Ovary (tissue), 7 donors: ENCODE measurements at regions not wholly inside any gene's neighbourhood (a gene's known extent, or its start where the extent isn't known, plus 50 kb on each side); places are given as distances from the start of the nearest gene placed in this dataset.
"Not testable (repeated sequence)": the region's sequence is repeated elsewhere in the genome, so short reads cannot be mapped to it uniquely, and the experiment has no call there.

ENCODE experiments used
- DNase-seq, 5 donors: peaks; one replicate each; pipeline ENCODE4 v3.0.0-alpha.2; 2019 to 2020
- H3K27ac ChIP-seq, 2 donors: fragments of 200-600 bp; one replicate each; pipeline versions ENCODE4 v1.5.1 to v1.8.0; 2019 to 2022
- H3K27me3 ChIP-seq: fragments of 200-600 bp; one replicate; pipeline ENCODE4 v1.8.0; 2022
- H3K36me3 ChIP-seq: fragments of 200-600 bp; sonication (generic); one replicate; pipeline ENCODE4 v1.5.1; 2019
- H3K4me1 ChIP-seq: one replicate; pipeline ENCODE4 v1.8.1; 2013; ENCODE audit warnings: mild to moderate bottlenecking, moderate library complexity; ENCODE audit not compliant: insufficient read depth
- H3K4me3 ChIP-seq: fragments of 200-600 bp; sonication (generic); one replicate; pipeline ENCODE4 v1.5.1; 2017
- H3K9me3 ChIP-seq, 2 donors: fragments of 200-600 bp in 1 of 2; sonication (generic) in 1 of 2; one replicate each; pipeline versions ENCODE4 v1.5.1 to v1.8.1; 2013 to 2019; ENCODE audit warnings: mild to moderate bottlenecking in 1 of 2, moderate library complexity in 1 of 2
- CTCF ChIP-seq, 3 donors: fragments of 450-650 bp in 2 of 3; fragments of 200-600 bp in 1 of 3; IDR thresholded peaks; one replicate each; pipeline versions ENCODE4 v1.5.1 to v1.8.0; 2016 to 2022; ENCODE audit warnings: antibody characterized with exemption in 3 of 3, mild to moderate bottlenecking in 1 of 3
- EP300 ChIP-seq: sonication (generic); formaldehyde crosslinking; IDR thresholded peaks from one replicate; pipeline ENCODE4 v1.6.1; 2017; ENCODE audit warnings: antibody characterized with exemption
- POLR2A ChIP-seq: fragments of 450-650 bp; IDR thresholded peaks from one replicate; pipeline ENCODE4 v1.6.1; 2017; ENCODE audit warnings: antibody characterized with exemption, mild to moderate bottlenecking, moderate library complexity
- WGBS, 3 donors: extraction: QIAGEN DNeasy Blood & Tissue Kit in 1 of 3; methylation state at CpG; one replicate each; pipeline versions ENCODE4 v1.1.5 to v1.1.7; 2013 to 2017; 5-methylcytosine and 5-hydroxymethylcytosine counted together
- intact Hi-C, 4 donors: fragments of 100-400 bp; cut with DNase I; formaldehyde crosslinking; loops; one replicate each; pipeline versions ENCODE4 v1.11.0 to v1.15.1; 2022 to 2023
- donor health status: DM: no; HTN: no; CAD: no; lungs with moderate emphysema.
- donor health status: DM: no; HTN: no; CAD: no.
- donor health status: Bipolar disorder and iron deficiency.
- donor health status: DM: no; HTN: no; CAD: no.
- donor health status: DM: yes; HTN: yes; CAD: no.

GRCh38 chr4:14919785-14920184, 82.5 kb upstream of the CPEB2 start:
- Histone ChIP-seq H3K9me3 (no peaks in the 10 kb centered on the region), H3K4me1 (no peaks in the 10 kb centered on the region), H3K36me3 (no peaks in the 10 kb centered on the region), H3K27ac (no peak overlapping the region), H3K27me3 (no peaks in the 10 kb centered on the region), H3K4me3 (no peak overlapping the region)
- DNase-seq = no peak
- TF ChIP-seq CTCF (IDR thresholded peaks at IDR 0.05) = no peak
- no peak for TF ChIP-seq EP300
- TF ChIP-seq POLR2A = no peak
- intact Hi-C loops = no loop called here
- 93 to 95% (median 93%) methylated on average over 7 of the region's 7 CpGs for WGBS, 3 donors

GRCh38 chr4:14920237-14920636, 82.0 kb upstream of the CPEB2 start:
- Histone ChIP-seq H3K27me3 (no peaks in the 10 kb centered on the region), H3K4me1 (peaks cover 1% of the 10 kb centered on the region), H3K9me3 (no peaks in the 10 kb centered on the region), H3K27ac (no peak overlapping the region), H3K4me3 (no peak overlapping the region), H3K36me3 (no peaks in the 10 kb centered on the region)
- no peak for DNase-seq
- intact Hi-C loops = no loop called here
- no peak for TF ChIP-seq POLR2A
- TF ChIP-seq CTCF (IDR thresholded peaks at IDR 0.05) = no peak
- TF ChIP-seq EP300 = no peak
- WGBS, 3 donors = 70 to 81% (median 81%) methylated on average over 3 of the region's 3 CpGs

- H3K27me3 ChIP-seq = no peaks in the 10 kb centered on the region
- 95 to 97% (median 97%) methylated on average over 3 of the region's 3 CpGs for WGBS, 3 donors
Measured at GRCh38 chr4:14920759-14921320, 81.4 kb upstream of the CPEB2 start.

GRCh38 chr4:14921781-14922180, 80.5 kb upstream of the CPEB2 start:
- intact Hi-C loops, H3K4me3 ChIP-seq, H3K36me3 ChIP-seq, H3K27ac ChIP-seq, H3K9me3 ChIP-seq, H3K4me1 ChIP-seq, DNase-seq, H3K27me3 ChIP-seq: not testable (repeated sequence)
- 59 to 71% (median 71%) methylated on average over 2 of the region's 2 CpGs for WGBS, 3 donors

More at GRCh38 chr4:14920759-14921320, 81.4 kb upstream of the CPEB2 start:
- H3K27ac ChIP-seq = no peak overlapping the region
- peaks cover 1% of the 10 kb centered on the region for H3K4me1 ChIP-seq
- DNase-seq = no peak
- H3K4me3 ChIP-seq = no peak overlapping the region
- TF ChIP-seq EP300 (no peak), CTCF (IDR thresholded peaks at IDR 0.05) (no peak), POLR2A (no peak)
- intact Hi-C loops = no loop called here
- H3K9me3 ChIP-seq = no peaks in the 10 kb centered on the region
- H3K36me3 ChIP-seq = no peaks in the 10 kb centered on the region

GRCh38 chr4:14924076-14924811, 78.0 kb upstream of the CPEB2 start:
- no peak for DNase-seq
- no peak overlapping the region for H3K27ac ChIP-seq
- no peaks in the 10 kb centered on the region for H3K36me3 ChIP-seq
- H3K27me3 ChIP-seq = no peaks in the 10 kb centered on the region
- H3K4me1 ChIP-seq = peaks cover 8% of the 10 kb centered on the region
- intact Hi-C loops = no loop called here
- H3K4me3 ChIP-seq = no peak overlapping the region
- H3K9me3 ChIP-seq = no peaks in the 10 kb centered on the region
- 76 to 87% (median 78%) methylated on average over 3 of the region's 3 CpGs for WGBS, 3 donors
- TF ChIP-seq POLR2A = no peak
- no peak for TF ChIP-seq EP300
- no peak for TF ChIP-seq CTCF (IDR thresholded peaks at IDR 0.05)
